Esophagus muscularis mucosa (tissue), 3 donors: ENCODE measurements at regions not wholly inside any gene's neighbourhood (a gene's known extent, or its start where the extent isn't known, plus 50 kb on each side); places are given as distances from the start of the nearest gene placed in this dataset.

Experiments used
- POLR2A ChIP-seq: fragments of 450-650 bp; IDR thresholded peaks from one replicate; pipeline ENCODE4 v1.6.1; 2017; ENCODE audit warnings: antibody characterized with exemption, moderate library complexity, mild to moderate bottlenecking, low read depth
- TF ChIP-seq, protein P1 (sequence below), 3 experiments: fragments of 200-600 bp in 2 of 3; fragments of 450-650 bp in 1 of 3; sonication (generic) in 2 of 3; IDR thresholded peaks; one replicate each; pipeline ENCODE4 v1.5.1; 2017 to 2019; ENCODE audit warnings: antibody characterized with exemption in 3 of 3, mild to moderate bottlenecking in 2 of 3, moderate library complexity in 1 of 3

DNA sequence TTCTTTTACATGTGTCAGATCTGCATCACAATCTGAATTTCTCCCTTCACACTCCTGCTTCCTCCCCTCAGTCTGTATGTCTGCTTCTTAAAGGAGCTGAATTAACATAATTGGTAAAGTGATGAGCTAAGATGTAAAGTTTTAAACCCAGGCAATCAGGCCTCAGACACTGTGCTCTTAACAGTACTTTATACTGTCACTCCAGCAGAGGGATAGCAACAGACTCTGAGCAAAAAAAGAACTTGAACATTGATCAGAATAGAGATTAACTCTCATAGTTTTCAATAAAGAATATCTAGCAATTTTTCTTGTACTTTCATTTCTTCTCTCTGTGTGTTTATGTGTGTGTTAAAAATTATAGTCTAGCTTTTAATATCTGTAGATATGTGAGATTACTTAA lies 110.3 kb downstream of the DUSP10 start:
- TF ChIP-seq, protein P1, sequence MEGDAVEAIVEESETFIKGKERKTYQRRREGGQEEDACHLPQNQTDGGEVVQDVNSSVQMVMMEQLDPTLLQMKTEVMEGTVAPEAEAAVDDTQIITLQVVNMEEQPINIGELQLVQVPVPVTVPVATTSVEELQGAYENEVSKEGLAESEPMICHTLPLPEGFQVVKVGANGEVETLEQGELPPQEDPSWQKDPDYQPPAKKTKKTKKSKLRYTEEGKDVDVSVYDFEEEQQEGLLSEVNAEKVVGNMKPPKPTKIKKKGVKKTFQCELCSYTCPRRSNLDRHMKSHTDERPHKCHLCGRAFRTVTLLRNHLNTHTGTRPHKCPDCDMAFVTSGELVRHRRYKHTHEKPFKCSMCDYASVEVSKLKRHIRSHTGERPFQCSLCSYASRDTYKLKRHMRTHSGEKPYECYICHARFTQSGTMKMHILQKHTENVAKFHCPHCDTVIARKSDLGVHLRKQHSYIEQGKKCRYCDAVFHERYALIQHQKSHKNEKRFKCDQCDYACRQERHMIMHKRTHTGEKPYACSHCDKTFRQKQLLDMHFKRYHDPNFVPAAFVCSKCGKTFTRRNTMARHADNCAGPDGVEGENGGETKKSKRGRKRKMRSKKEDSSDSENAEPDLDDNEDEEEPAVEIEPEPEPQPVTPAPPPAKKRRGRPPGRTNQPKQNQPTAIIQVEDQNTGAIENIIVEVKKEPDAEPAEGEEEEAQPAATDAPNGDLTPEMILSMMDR (IDR thresholded peaks at IDR 0.05): no peak
- no peak for TF ChIP-seq POLR2A
